ENCODE measurements at regions not wholly inside any gene's neighbourhood (a gene's known extent, or its start where the extent isn't known, plus 50 kb on each side); places are given as distances from the start of the nearest gene placed in this dataset.

DNA sequence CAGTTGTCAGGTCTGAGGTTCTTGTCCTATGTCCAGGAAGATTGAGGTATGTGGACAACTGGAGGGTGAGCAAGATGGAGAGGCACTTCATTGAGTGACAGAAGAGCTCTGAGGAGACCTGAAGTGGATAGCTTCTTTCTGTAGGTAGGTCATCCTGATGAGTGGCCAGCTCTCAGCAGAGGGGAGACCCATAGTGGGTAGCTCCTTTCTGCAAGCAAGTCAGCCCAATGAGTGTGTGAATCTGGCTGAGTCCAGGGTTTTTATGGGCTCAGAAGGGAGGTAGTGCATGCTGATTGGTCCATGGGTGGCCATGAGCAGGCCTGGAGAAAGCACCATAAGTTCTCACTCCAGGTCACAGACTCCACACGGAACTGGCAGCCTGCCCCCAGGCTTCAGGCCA is 92.6 kb upstream of the GALNT5 start:
- DNase-seq, result no peak

DNA sequence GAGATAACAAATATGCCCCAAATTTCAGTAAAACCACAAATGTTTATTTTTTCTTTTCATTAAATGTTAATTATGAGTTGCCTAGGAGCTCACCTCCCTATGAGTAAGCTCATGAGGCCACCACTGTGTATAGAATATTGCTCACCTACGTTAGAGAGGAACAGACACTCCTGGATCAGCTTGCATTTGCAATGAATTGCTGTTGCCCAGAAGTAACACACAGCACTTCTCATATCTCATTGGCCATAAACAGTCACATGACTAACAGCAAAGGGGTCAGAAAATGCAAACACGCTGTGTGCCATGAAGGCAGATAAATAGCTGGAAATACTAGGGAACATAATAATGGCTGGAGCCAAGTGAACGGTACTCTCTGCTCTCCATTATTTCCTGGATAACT is 89.0 kb upstream of the GALNT5 start:
- no peak for DNase-seq

GRCh38 chr2:157169889-157170288 is 87.6 kb upstream of the GALNT5 start:
- no peak for DNase-seq

GRCh38 chr2:157170299-157170698 is 87.2 kb upstream of the GALNT5 start:
- no peak for DNase-seq

- no peak for DNase-seq
These were observed 85.3 kb upstream of the GALNT5 start for GRCh38 chr2:157172239-157172638.

DNA sequence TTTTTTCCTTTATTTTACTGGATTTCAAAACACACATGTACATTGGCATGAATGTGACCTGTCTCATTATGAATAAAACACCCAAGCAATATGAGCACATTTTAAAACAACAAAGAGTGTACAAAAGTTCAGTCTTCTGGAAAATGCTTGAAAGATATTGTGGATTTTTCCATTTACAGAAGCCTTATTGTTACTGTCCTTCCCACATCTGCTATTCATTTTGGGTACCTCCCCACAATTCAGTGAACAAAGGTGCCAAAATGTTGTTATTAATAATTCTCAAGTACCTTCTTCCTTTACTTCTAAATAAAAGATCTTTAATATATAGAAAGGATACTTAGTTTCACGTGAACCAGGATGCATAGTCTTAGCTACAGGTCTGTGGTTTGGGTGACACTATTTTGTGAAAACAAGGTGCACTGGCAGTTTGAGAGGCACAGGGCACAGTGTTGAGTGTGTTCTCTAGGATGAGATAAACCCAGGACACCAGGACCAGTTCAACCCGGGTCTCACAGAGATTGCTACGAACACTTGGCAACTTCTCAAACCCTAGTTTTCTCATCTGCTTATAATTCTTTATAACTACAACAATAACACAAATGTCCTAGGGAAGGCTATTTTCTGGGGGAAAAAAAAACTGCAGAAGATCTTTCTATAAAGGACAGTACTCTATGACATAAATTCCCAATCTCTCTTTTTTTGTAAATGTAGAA is 84.5 kb upstream of the GALNT5 start:
- no peak for DNase-seq

- DNase-seq, result no peak
These were observed 83.7 kb upstream of the GALNT5 start for GRCh38 chr2:157173740-157174184.

GRCh38 chr2:157174321-157174720 is 83.2 kb upstream of the GALNT5 start:
- no peak for DNase-seq

DNA sequence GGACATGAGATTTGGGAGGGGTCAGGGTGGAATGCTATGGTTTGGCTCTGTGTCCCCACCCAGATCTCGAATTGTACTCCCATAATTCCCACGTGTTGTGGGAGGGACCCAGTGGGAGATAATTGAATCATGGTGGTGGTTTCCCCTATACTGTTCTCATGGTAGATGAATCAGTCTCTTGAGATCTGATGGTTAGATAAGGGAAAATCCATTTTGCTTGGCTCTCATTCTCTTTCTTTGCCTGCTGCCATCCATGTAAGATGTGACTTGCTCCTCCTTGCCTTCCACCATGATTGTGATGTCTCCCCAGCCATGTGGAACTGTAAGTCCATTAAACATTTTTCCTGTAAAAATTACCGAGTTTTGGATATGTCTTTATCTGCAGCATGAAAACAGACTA is 80.9 kb upstream of the GALNT5 start:
- no peak for DNase-seq

- no peak for DNase-seq
These were observed 78.6 kb upstream of the GALNT5 start for GRCh38 chr2:157178874-157179273.

DNA sequence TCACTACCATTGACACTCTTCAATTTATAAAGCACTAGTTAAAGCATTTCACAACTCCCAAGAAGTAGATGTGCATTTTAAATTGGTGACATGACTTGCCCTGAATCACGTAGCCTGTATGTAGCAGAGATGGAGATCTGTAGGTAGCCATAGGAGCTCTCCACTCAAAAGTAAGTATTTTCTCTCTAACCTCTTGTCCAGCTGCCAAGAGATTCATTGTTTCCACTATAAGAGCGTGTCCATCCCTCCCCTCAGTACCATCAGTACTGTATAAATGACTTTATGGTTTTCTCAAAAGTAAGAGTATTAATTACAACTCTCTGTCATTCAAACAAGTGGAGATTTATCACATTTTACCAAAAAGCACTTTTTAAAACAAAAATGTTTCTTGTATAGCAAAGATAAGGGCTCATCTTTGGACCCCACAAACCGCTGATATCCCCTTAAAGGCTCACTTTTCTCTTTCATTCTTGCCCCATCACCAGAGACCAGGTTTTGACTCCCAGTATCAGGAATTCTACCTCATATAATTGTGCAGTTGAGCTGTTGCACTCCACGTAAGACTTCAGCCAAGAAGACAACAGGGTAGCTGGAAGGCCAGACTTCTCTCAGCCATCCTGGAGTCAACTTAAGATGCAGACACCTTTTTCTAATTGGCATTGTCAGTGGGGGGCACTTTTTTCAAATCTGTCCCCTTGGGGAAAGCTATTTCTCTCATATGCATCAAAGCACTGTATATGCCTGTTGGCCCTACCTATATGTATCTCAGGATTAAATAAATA is 78.0 kb upstream of the GALNT5 start:
- no peak for DNase-seq

- DNase-seq, result no peak
These were observed 77.1 kb upstream of the GALNT5 start for GRCh38 chr2:157180359-157180758.

DNA sequence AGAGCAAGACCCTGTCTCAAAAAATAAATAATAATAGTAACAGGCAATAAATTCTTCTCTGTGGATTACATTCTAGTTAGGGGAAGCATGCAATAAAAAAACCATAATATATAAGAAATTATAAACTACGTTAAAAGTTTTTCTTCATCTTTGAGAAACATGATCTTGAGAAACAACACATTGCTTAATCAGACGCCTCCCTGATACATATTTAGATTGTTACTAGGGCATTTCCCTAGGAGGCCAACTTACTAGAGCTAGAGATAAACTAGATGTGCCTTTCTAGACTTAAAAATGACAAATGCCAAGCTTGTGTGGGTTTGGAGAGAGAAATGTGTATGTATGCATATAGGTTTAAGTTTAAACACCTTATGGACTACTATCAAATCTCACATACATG is 76.3 kb upstream of the GALNT5 start:
- DNase-seq, result no peak

DNA sequence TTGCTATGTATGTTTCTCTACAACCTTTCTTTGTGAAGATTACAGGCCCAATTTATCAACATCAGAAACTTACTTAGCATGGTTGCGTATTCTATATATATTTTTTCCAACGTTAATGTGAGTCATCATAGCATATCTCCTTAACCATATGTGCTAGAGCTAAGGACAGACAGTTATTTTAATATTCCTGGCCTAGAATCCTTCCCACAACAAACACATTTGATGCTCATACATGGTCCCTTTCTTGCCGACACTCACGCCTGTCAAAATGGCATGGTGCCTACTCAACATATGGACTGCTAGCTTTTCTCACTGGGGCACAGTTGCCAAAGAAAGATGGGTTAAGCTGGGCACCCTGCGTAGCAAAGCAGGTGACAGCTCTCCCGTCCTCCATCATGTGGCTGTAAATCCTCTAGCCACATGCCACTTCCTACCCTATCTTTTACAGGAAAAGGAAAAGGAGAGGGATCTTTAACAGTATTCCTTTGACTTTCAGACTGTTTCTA is 75.2 kb upstream of the GALNT5 start:
- no peak for DNase-seq

GRCh38 chr2:157182834-157183396 is 74.6 kb upstream of the GALNT5 start:
- no peak for DNase-seq

DNA sequence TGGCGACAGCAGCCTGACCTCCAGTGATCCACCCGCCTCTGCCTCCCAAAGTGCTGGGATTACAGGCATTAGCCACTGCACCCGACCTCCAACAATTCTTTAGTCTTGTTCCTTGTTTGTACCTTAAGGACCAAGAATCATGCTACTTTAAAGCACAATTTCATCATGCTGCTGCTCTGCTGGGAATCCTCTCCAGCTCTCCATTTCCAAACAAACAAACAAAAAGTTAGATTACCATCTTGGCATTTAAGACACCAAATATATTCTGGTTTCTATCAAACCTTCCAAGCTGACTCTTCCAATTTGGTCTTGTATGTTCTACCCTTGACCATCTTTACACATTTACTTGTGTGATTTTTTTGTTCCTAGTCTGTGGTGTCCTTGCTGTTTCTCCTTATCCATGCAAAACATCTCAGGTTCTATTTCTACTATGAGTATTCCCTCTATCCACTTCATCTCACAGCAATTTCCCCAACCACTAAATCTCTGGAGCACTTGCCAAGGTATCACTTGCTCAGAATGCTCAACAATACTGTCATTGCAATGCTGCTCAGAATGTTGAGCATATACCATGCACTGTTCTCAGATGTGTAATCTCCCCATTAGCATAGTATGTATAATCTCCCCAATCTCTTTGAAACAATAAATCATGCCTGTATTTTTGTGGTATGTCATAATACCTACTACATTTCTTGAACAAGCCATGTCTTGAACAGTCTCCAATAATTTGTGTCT is 73.2 kb upstream of the GALNT5 start:
- no peak for DNase-seq

- DNase-seq, result no peak
These were observed 71.9 kb upstream of the GALNT5 start for GRCh38 chr2:157185476-157186227.

DNA sequence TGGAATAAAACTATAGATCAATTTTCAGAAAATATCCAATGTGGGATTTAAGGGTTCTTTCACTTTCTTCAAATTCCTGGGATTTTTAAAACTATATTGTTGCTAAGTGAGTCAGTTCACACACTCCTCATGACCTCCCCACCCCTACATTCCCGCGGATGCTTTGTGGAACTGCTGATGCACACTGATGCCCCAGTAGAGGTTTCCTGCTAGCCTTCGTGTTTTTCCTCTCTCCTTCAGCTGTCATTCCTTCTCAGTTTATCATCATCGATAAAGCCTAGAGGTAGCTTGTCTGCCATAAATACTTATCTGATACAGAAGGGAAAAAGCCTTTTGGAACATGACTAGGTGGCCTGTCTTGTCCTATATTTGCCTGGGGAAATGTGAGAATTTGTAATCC is 67.4 kb upstream of the GALNT5 start:
- no peak for DNase-seq

DNA sequence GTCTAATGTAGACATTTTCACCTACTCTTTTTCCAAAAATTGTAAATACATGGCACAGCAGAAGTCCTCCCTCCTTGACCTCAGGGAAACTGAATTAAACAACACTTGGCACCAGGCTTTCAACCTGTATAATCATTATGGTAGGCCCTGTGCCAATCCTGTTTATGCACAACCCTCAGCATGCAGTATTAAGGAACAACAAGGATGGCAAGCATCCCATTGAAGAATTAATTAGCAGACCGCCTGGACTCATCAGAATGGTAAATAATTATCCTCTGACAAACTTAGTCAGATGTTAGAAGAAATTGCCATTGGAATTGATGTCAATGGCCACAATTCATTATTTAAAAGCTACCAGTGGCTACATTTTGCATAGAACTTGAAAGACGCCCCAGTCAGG is 66.3 kb upstream of the GALNT5 start:
- DNase-seq, result no peak

DNA sequence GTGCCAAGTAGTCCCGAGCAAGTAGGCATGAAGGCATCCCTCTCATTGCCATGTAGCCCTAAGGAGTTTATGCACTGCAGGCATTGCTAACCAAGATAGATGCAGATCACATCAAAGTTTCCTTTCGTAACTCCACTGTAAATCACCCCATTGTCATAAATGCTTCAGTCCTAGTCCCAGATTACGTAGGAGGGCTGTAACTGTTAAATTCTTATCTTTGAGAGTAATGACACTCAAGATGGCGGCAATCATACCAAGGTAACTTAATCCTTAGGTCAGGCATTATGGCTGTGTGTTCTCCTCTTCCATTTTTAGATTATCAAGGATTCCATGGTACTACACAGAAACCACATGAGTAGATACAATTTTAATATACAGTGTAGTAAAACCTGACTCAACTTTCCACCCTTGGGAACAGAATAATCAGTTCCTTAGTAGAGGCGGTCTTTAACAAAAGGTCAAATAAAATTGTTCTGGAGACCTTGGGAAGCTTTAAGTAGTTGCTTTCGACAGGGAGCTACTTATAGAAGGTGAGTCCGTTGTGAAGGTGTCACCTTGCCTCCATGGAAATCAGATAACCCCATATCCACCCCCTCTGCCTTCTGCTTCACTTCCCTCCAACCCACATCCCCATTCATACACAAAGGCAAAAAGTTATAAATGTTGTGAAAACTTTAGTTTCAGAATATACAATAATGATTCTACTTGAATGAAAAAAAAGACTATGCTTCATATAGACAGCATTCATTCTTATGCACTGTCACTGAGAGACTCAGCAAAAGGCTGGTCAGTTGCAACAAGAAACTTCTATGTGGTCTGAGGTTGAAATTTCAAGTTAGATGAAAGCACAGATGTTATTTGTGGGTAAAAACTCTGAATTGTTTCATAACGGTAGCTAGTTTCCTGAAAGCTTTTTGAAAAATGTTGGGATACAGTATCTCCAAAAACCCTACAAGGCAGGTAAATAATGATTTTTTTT is 64.8 kb upstream of the GALNT5 start:
- DNase-seq, result no peak

GRCh38 chr2:157193461-157193860 is 64.0 kb upstream of the GALNT5 start:
- DNase-seq, result no peak

All from NCI-H2227 treated with DMSO at 0.1 percent for 48 hours (cell line).